A673 (cell line): ENCODE measurements at regions not wholly inside any gene's neighbourhood (a gene's known extent, or its start where the extent isn't known, plus 50 kb on each side); places are given as distances from the start of the nearest gene placed in this dataset.

Source experiments
- EZH2 ChIP-seq: fragments of 200-600 bp; sonication (generic); IDR thresholded peaks from 2 replicates; pipeline ENCODE4 v1.6.1; 2017; ENCODE audit warnings: borderline replicate concordance, low read depth, mild to moderate bottlenecking, mixed read lengths, antibody characterized with exemption, low read length; ENCODE audit not compliant: poor library complexity, severe bottlenecking
- TF ChIP-seq, protein P1 (sequence below): fragments of 300-800, 200-600 bp; sonication (generic); conservative IDR thresholded peaks from 2 replicates; pipeline ENCODE4 v1.5.1; 2017; ENCODE audit warnings: low read depth, mild to moderate bottlenecking, antibody characterized with exemption, low read length, moderate library complexity, mixed read lengths

DNA sequence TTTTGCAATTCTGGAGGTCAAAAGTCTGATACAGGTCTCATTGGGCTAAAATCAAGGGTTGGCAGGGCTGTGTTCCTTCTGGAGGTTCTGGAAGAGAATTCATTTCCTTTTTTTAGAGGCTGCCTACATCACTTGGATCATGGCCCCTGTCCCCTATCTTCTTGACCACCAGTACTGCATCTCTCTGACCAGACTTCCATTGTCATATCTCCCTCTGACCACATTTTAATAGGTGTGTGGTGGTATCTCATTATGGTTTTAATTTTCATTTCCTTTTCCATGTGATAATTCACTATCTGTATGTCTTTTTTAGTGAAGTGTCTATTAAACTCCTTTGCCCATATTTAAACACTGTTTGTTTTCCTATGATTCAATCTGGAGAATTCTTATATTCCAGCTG, 215.2 kb upstream of the OTX2 start:
- TF ChIP-seq, protein P1, sequence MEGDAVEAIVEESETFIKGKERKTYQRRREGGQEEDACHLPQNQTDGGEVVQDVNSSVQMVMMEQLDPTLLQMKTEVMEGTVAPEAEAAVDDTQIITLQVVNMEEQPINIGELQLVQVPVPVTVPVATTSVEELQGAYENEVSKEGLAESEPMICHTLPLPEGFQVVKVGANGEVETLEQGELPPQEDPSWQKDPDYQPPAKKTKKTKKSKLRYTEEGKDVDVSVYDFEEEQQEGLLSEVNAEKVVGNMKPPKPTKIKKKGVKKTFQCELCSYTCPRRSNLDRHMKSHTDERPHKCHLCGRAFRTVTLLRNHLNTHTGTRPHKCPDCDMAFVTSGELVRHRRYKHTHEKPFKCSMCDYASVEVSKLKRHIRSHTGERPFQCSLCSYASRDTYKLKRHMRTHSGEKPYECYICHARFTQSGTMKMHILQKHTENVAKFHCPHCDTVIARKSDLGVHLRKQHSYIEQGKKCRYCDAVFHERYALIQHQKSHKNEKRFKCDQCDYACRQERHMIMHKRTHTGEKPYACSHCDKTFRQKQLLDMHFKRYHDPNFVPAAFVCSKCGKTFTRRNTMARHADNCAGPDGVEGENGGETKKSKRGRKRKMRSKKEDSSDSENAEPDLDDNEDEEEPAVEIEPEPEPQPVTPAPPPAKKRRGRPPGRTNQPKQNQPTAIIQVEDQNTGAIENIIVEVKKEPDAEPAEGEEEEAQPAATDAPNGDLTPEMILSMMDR, result no peak
- TF ChIP-seq EZH2, result no peak
